ENCODE measurements at regions not wholly inside any gene's neighbourhood (a gene's known extent, or its start where the extent isn't known, plus 50 kb on each side); places are given as distances from the start of the nearest gene placed in this dataset.

DNA sequence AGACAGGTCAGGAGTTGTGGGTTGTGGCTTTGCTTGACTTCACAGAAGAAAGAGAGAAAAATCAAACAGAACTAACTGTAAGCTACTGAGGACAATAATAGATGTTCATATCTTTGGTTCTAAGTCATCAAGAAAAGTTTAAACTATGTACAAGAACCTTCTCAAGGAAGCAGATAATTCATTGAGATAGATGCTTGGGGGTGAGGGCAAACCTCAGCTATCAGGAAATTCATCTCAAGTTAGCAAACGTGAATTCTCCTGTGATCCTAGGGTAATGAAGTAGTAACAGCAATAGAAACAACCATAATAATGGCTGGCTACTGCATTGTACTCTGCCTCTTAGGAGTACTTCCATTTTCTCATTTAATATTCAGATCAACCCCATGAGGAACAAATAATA is 506.2 kb downstream of the PLPP3 start:
- H3K27ac ChIP-seq (ENCODE audit: low read depth in 1 of 2, low read length in 1 of 2): no peak overlapping the region
- 50 to 70% methylated on average over 1 of the region's 1 CpG for WGBS, 2 donors
- H3K4me1 ChIP-seq (ENCODE audit: control insufficient read depth in 5 of 5, insufficient read depth in 5 of 5, low read length in 5 of 5): peaks cover 0 to 25% (median 10%) of the 10 kb centered on the region in 5 donors
- DNase-seq (no peak), ATAC-seq (ENCODE audit: insufficient read depth, low FRiP score) (no peak)
- H3K27me3 ChIP-seq (ENCODE audit: control insufficient read depth in 3 of 3, insufficient read depth in 3 of 3, low read length in 2 of 3): no peaks in the 10 kb centered on the region
- TF ChIP-seq, protein P1, sequence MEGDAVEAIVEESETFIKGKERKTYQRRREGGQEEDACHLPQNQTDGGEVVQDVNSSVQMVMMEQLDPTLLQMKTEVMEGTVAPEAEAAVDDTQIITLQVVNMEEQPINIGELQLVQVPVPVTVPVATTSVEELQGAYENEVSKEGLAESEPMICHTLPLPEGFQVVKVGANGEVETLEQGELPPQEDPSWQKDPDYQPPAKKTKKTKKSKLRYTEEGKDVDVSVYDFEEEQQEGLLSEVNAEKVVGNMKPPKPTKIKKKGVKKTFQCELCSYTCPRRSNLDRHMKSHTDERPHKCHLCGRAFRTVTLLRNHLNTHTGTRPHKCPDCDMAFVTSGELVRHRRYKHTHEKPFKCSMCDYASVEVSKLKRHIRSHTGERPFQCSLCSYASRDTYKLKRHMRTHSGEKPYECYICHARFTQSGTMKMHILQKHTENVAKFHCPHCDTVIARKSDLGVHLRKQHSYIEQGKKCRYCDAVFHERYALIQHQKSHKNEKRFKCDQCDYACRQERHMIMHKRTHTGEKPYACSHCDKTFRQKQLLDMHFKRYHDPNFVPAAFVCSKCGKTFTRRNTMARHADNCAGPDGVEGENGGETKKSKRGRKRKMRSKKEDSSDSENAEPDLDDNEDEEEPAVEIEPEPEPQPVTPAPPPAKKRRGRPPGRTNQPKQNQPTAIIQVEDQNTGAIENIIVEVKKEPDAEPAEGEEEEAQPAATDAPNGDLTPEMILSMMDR (IDR thresholded peaks at IDR 0.05; ENCODE audit: control extremely low read depth, extremely low read depth): no peak
- H3K9ac ChIP-seq (ENCODE audit: insufficient read depth in 1 of 2, low read length in 2 of 2): no peak overlapping the region
- H3K9me3 ChIP-seq (ENCODE audit: control insufficient read depth in 4 of 4, insufficient read depth in 3 of 4, low read length in 3 of 4): no peaks in the 10 kb centered on the region
- H3K4me3 ChIP-seq: no peak overlapping the region
- H3K36me3 ChIP-seq (ENCODE audit: control insufficient read depth in 4 of 4, insufficient read depth in 4 of 4, low read length in 4 of 4): no peaks in the 10 kb centered on the region

- no peak for DNase-seq
- no peaks in the 10 kb centered on the region for H3K36me3 ChIP-seq (ENCODE audit: control insufficient read depth in 4 of 4, insufficient read depth in 4 of 4, low read length in 4 of 4)
- H3K9me3 ChIP-seq (ENCODE audit: control insufficient read depth in 4 of 4, insufficient read depth in 3 of 4, low read length in 3 of 4): no peaks in the 10 kb centered on the region
- H3K4me3 ChIP-seq: no peak overlapping the region
- no peak overlapping the region for H3K27ac ChIP-seq (ENCODE audit: low read depth in 1 of 2, low read length in 1 of 2)
- H3K4me1 ChIP-seq (ENCODE audit: control insufficient read depth in 5 of 5, insufficient read depth in 5 of 5, low read length in 5 of 5): peaks cover 0 to 19% (median 10%) of the 10 kb centered on the region in 5 donors
- H3K27me3 ChIP-seq (ENCODE audit: control insufficient read depth in 3 of 3, insufficient read depth in 3 of 3, low read length in 2 of 3): no peaks in the 10 kb centered on the region
- WGBS, 2 donors: 88 to 100% methylated on average over 1 of the region's 1 CpG
- no peak overlapping the region for H3K9ac ChIP-seq (ENCODE audit: insufficient read depth in 1 of 2, low read length in 2 of 2)
- ATAC-seq (ENCODE audit: insufficient read depth, low FRiP score): no peak
- TF ChIP-seq, protein P1 (IDR thresholded peaks at IDR 0.05; ENCODE audit: control extremely low read depth, extremely low read depth): no peak
Observed at GRCh38 chr1:56072310-56072709, 507.1 kb downstream of the PLPP3 start.

DNA sequence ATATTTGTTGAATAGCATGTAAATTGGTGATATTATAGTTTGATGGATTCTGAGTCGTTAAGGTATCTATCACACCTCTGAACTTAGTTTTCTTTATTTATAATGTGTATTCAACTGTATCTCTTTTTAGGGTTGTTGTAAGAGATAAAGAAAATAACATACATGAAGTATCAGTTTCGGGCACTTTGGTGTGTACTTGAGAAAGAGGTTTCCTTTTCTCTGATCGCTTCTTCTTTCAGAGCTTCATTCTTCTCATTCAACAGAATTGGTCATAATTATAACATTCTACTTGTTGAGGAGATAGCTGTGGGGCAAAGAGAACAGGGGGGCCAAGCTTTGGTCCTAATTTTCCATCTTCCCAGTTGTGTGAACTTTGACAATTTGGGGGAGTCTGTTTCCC is 508.0 kb downstream of the PLPP3 start:
- Histone ChIP-seq H3K27ac (ENCODE audit: low read depth in 1 of 2, low read length in 1 of 2) (no peak overlapping the region), H3K4me3 (no peak overlapping the region), H3K27me3 (ENCODE audit: control insufficient read depth in 3 of 3, insufficient read depth in 3 of 3, low read length in 2 of 3) (no peaks in the 10 kb centered on the region), H3K4me1 (ENCODE audit: control insufficient read depth in 5 of 5, insufficient read depth in 5 of 5, low read length in 5 of 5) (peaks cover 0 to 19% (median 10%) of the 10 kb centered on the region in 5 donors), H3K9me3 (ENCODE audit: control insufficient read depth in 4 of 4, insufficient read depth in 3 of 4, low read length in 3 of 4) (no peaks in the 10 kb centered on the region), H3K36me3 (ENCODE audit: control insufficient read depth in 4 of 4, insufficient read depth in 4 of 4, low read length in 4 of 4) (no peaks in the 10 kb centered on the region), H3K9ac (ENCODE audit: insufficient read depth in 1 of 2, low read length in 2 of 2) (no peak overlapping the region)
- TF ChIP-seq, protein P1 (IDR thresholded peaks at IDR 0.05; ENCODE audit: control extremely low read depth, extremely low read depth): no peak
- no peak for ATAC-seq (ENCODE audit: insufficient read depth, low FRiP score)
- no peak for DNase-seq
- WGBS, 2 donors: 94 to 96% methylated on average over 3 of the region's 3 CpGs

GRCh38 chr1:56070601-56071000 is 508.8 kb downstream of the PLPP3 start:
- Histone ChIP-seq H3K27me3 (ENCODE audit: control insufficient read depth in 3 of 3, insufficient read depth in 3 of 3, low read length in 2 of 3) (no peaks in the 10 kb centered on the region), H3K36me3 (ENCODE audit: control insufficient read depth in 4 of 4, insufficient read depth in 4 of 4, low read length in 4 of 4) (no peaks in the 10 kb centered on the region), H3K9ac (ENCODE audit: insufficient read depth in 1 of 2, low read length in 2 of 2) (no peak overlapping the region), H3K4me1 (ENCODE audit: control insufficient read depth in 5 of 5, insufficient read depth in 5 of 5, low read length in 5 of 5) (peaks cover 0 to 19% (median 10%) of the 10 kb centered on the region in 5 donors), H3K9me3 (ENCODE audit: control insufficient read depth in 4 of 4, insufficient read depth in 3 of 4, low read length in 3 of 4) (no peaks in the 10 kb centered on the region), H3K27ac (ENCODE audit: low read depth in 1 of 2, low read length in 1 of 2) (no peak overlapping the region), H3K4me3 (no peak overlapping the region)
- ATAC-seq (ENCODE audit: insufficient read depth, low FRiP score): no peak
- no peak for DNase-seq
- WGBS, 2 donors: 91% methylated on average over 1 of the region's 1 CpG
- TF ChIP-seq, protein P1 (IDR thresholded peaks at IDR 0.05; ENCODE audit: control extremely low read depth, extremely low read depth): no peak
